ENCODE measurements at regions not wholly inside any gene's neighbourhood (a gene's known extent, or its start where the extent isn't known, plus 50 kb on each side); places are given as distances from the start of the nearest gene placed in this dataset.

GRCh38 chr10:44316922-44317215 is 68.0 kb downstream of the CXCL12 start:
- no peak for TF ChIP-seq POLR2AphosphoS5 (IDR thresholded peaks at IDR 0.05; ENCODE audit: low read depth, low read length)
- TF ChIP-seq TAF1 (IDR thresholded peaks at IDR 0.05; ENCODE audit: borderline replicate concordance, insufficient read depth, low read length) = no peak
- TF ChIP-seq, protein P1, sequence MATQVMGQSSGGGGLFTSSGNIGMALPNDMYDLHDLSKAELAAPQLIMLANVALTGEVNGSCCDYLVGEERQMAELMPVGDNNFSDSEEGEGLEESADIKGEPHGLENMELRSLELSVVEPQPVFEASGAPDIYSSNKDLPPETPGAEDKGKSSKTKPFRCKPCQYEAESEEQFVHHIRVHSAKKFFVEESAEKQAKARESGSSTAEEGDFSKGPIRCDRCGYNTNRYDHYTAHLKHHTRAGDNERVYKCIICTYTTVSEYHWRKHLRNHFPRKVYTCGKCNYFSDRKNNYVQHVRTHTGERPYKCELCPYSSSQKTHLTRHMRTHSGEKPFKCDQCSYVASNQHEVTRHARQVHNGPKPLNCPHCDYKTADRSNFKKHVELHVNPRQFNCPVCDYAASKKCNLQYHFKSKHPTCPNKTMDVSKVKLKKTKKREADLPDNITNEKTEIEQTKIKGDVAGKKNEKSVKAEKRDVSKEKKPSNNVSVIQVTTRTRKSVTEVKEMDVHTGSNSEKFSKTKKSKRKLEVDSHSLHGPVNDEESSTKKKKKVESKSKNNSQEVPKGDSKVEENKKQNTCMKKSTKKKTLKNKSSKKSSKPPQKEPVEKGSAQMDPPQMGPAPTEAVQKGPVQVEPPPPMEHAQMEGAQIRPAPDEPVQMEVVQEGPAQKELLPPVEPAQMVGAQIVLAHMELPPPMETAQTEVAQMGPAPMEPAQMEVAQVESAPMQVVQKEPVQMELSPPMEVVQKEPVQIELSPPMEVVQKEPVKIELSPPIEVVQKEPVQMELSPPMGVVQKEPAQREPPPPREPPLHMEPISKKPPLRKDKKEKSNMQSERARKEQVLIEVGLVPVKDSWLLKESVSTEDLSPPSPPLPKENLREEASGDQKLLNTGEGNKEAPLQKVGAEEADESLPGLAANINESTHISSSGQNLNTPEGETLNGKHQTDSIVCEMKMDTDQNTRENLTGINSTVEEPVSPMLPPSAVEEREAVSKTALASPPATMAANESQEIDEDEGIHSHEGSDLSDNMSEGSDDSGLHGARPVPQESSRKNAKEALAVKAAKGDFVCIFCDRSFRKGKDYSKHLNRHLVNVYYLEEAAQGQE (IDR thresholded peaks at IDR 0.05; ENCODE audit: insufficient read depth in 1 of 2, low read depth in 2 of 2, low read length in 2 of 2) = no peak
- TF ChIP-seq FOXP2 (optimal IDR thresholded peaks at IDR 0.05; ENCODE audit: borderline replicate concordance, extremely low read depth, extremely low read length, insufficient read depth) = no peak
